GM12878 (cell line): ENCODE measurements at regions not wholly inside any gene's neighbourhood (a gene's known extent, or its start where the extent isn't known, plus 50 kb on each side); places are given as distances from the start of the nearest gene placed in this dataset.

Experiments used
- ATAC-seq: fragments of 200-7000 bp; cut with Tn5 transposase; 3 replicates; pipeline ENCODE4 v1.9.1; 2020; ENCODE audit warnings: mild to moderate bottlenecking, moderate library complexity
- BruUV-seq: library from RNA; stranded (reverse); fragments of 400-500 nt; replicated peaks from 2 replicates; lab custom pipeline; 2021; lab: Mats Ljungman, UMichigan
- CTCF ChIA-PET: fragments of 300-600 bp; sonication (Branson Sonifier 250); formaldehyde crosslinking; extraction: SDS; loops from one replicate; lab custom pipeline; 2021; ENCODE audit warnings: inconsistent platforms; lab: Yijun Ruan, JAX
- POLR2A ChIA-PET: fragments of 350-600 bp; formaldehyde crosslinking; extraction: SDS; loops from one replicate; lab custom pipeline; 2021; ENCODE audit warnings: inconsistent platforms; lab: Charles Lee
- RAD21 ChIA-PET: fragments of 300-600 bp; sonication (Branson Sonifier 250); formaldehyde crosslinking; loops from one replicate; lab custom pipeline; 2023; ENCODE audit warnings: antibody characterized with exemption; ENCODE audit not compliant: unreplicated experiment; lab: Charles Lee
- SMC1A ChIA-PET: fragments of 300-600 bp; sonication (Branson Sonifier 250); formaldehyde crosslinking; loops from one replicate; lab custom pipeline; 2023; ENCODE audit not compliant: unreplicated experiment, uncharacterized antibody; lab: Charles Lee
- DNase-seq: peaks from one replicate; pipeline ENCODE4 v3.0.0-alpha.2; 2011; ENCODE audit warnings: low read depth, low spot score
- FAIRE-seq: peaks from 3 replicates; lab custom pipeline; 2011; peaks lifted over from hg19 to GRCh38; lab: Jason Lieb, UNC
- H2AFZ ChIP-seq: 2 replicates; pipeline ENCODE4 v1.6.0; 2011; ENCODE audit warnings: low read depth, low read length, control low read depth; ENCODE audit not compliant: control insufficient read depth
- H3K27ac ChIP-seq: 2 replicates; pipeline ENCODE4 v1.5.1; 2011; ENCODE audit warnings: control low read depth; ENCODE audit not compliant: control insufficient read depth, insufficient read depth
- H3K27me3 ChIP-seq, 2 experiments: replicated peaks in 1 of 2; 2 replicates each; pipeline versions ENCODE4 v1.6.0 to v1.6.1; 2011; ENCODE audit warnings: low read length in 1 of 2; ENCODE audit not compliant: control insufficient read depth in 2 of 2, insufficient read depth in 2 of 2
- H3K36me3 ChIP-seq, 2 experiments: 2 replicates each; pipeline ENCODE4 v1.5.1; 2011; ENCODE audit warnings: low read length in 1 of 2; ENCODE audit not compliant: control insufficient read depth in 2 of 2, insufficient read depth in 2 of 2
- H3K4me1 ChIP-seq: 2 replicates; pipeline ENCODE4 v1.6.1; 2011; ENCODE audit warnings: mild to moderate bottlenecking, low read length, moderate library complexity, mixed read lengths; ENCODE audit not compliant: control insufficient read depth, insufficient read depth
- H3K4me2 ChIP-seq: 2 replicates; pipeline ENCODE4 v1.6.0; 2011; ENCODE audit warnings: control low read depth; ENCODE audit not compliant: control insufficient read depth, insufficient read depth
- H3K4me3 ChIP-seq: fragments of 200-600 bp; sonication (generic); 2 replicates; pipeline ENCODE4 v1.5.1; 2016
- H3K79me2 ChIP-seq: 2 replicates; pipeline ENCODE4 v1.6.0; 2011; ENCODE audit warnings: low read length; ENCODE audit not compliant: control insufficient read depth, insufficient read depth
- H3K9ac ChIP-seq: 2 replicates; pipeline ENCODE4 v1.8.0; 2011; ENCODE audit warnings: low read length, control low read depth, mixed read lengths; ENCODE audit not compliant: control insufficient read depth, insufficient read depth
- H3K9me3 ChIP-seq: replicated peaks from 3 replicates; pipeline ENCODE4 v1.5.1; 2011; ENCODE audit warnings: mild to moderate bottlenecking, low read length; ENCODE audit not compliant: control insufficient read depth, insufficient read depth
- H4K20me1 ChIP-seq: 2 replicates; pipeline ENCODE4 v1.6.0; 2011; ENCODE audit not compliant: control insufficient read depth, insufficient read depth
- BHLHE40 ChIP-seq, 2 experiments: fragments of 450-650 bp in 1 of 2; IDR thresholded peaks; 2 replicates each; pipeline ENCODE4 v1.6.1; 2011 to 2017; ENCODE audit warnings: low read depth in 2 of 2, borderline replicate concordance in 1 of 2, improper control_type of control experiment in 1 of 2, low read length in 1 of 2, mild to moderate bottlenecking in 1 of 2
- CBFB ChIP-seq: IDR thresholded peaks from 2 replicates; pipeline ENCODE4 v1.6.1; 2016; ENCODE audit warnings: antibody characterized with exemption, low read depth
- CHD1 ChIP-seq: IDR thresholded peaks from 2 replicates; pipeline ENCODE4 v1.6.1; 2012; ENCODE audit warnings: low read depth, low read length, improper control_type of control experiment
- E2F8 ChIP-seq: fragments of 450-650 bp; IDR thresholded peaks from 2 replicates; pipeline ENCODE4 v1.6.1; 2018; ENCODE audit warnings: mild to moderate bottlenecking, low read depth, moderate library complexity; ENCODE audit not compliant: partially characterized antibody
- E4F1 ChIP-seq: fragments of 450-650 bp; IDR thresholded peaks from 2 replicates; pipeline ENCODE4 v1.6.1; 2018; ENCODE audit warnings: borderline replicate concordance, mild to moderate bottlenecking; ENCODE audit not compliant: partially characterized antibody
- HDAC6 ChIP-seq: fragments of 200-600 bp; sonication (generic); IDR thresholded peaks from one replicate; pipeline ENCODE4 v1.8.0; 2017; ENCODE audit warnings: antibody characterized with exemption; ENCODE audit not compliant: unreplicated experiment
- IRF5 ChIP-seq: fragments of 450-650 bp; IDR thresholded peaks from 2 replicates; pipeline ENCODE4 v1.6.1; 2017; ENCODE audit warnings: borderline replicate concordance
- PAX5 ChIP-seq: IDR thresholded peaks from 2 replicates; pipeline ENCODE4 v1.6.1; 2011; ENCODE audit warnings: low read depth, low read length, borderline replicate concordance
- SUZ12 ChIP-seq: fragments of 200-600 bp; sonication (generic); IDR thresholded peaks from one replicate; pipeline ENCODE4 v1.6.1; 2018; ENCODE audit warnings: antibody characterized with exemption, mild to moderate bottlenecking; ENCODE audit not compliant: unreplicated experiment
- YY1 ChIP-seq: IDR thresholded peaks from 2 replicates; pipeline ENCODE4 v1.6.1; 2011; ENCODE audit warnings: low read depth, mild to moderate bottlenecking, low read length
- ZSCAN29 ChIP-seq: fragments of 450-650 bp; IDR thresholded peaks from 2 replicates; pipeline ENCODE4 v1.6.1; 2017; ENCODE audit warnings: mild to moderate bottlenecking, moderate library complexity
- WGBS: methylation state at CpG from one replicate; pipeline ENCODE4 v1.1.6; 2016; ENCODE audit warnings: low lambda C conversion rate; ENCODE audit not compliant: insufficient replicate concordance, insufficient coverage; ENCODE audit errors: missing lambda C conversion rate; 5-methylcytosine and 5-hydroxymethylcytosine counted together
- in situ Hi-C: fragments of 300-500 bp; cut with MboI; formaldehyde crosslinking; loops from 9 replicates; pipeline ENCODE4 v1.14.3; 2018; ENCODE audit warnings: mixed read lengths
- intact Hi-C: fragments of 100-400 bp; cut with micrococcal nuclease; formaldehyde crosslinking; loops from one replicate; pipeline ENCODE4 v1.14.2; 2022; ENCODE audit not compliant: unreplicated experiment

GRCh38 chr9:38213631-38214299 is 144.7 kb upstream of the SHB start (continued):
- TF ChIP-seq E2F8, result no peak
- TF ChIP-seq IRF5, result no peak
- TF ChIP-seq BHLHE40 (IDR thresholded peaks at IDR 0.05; ENCODE audit: borderline replicate concordance in 1 of 2, low read depth in 2 of 2, low read length in 1 of 2), result no peak
- TF ChIP-seq HDAC6, result no peak
- TF ChIP-seq ZSCAN29, result no peak
- TF ChIP-seq PAX5, result no peak
- no peak for TF ChIP-seq CHD1
- TF ChIP-seq, all 136 proteins: peak for 0

GRCh38 chr9:38212016-38212415 is 143.0 kb upstream of the SHB start:
- H3K4me1 ChIP-seq, result no peaks in the 10 kb centered on the region
- WGBS, result 29% methylated on average over 4 of the region's 4 CpGs
- TF ChIP-seq E4F1, result no peak
- TF ChIP-seq CBFB, result no peak
- no peak for TF ChIP-seq SUZ12
- no peak for TF ChIP-seq YY1
- TF ChIP-seq, all 136 proteins: peak for 0
- DNase-seq (no peak), FAIRE-seq (no peak), ATAC-seq (no peak)
- Histone ChIP-seq H3K4me3 (no peak overlapping the region), H3K79me2 (no peaks in the 10 kb centered on the region), H3K27ac (no peak overlapping the region), H3K4me2 (no peak overlapping the region), H3K9ac (no peak overlapping the region), H3K9me3 (no peaks in the 10 kb centered on the region; the same call in 2 of the 3 replicates), H4K20me1 (no peaks in the 10 kb centered on the region), H3K36me3 (no peaks in the 10 kb centered on the region), H2AFZ (no peak overlapping the region), H3K27me3 (no peaks in the 10 kb centered on the region)
- ChIA-PET POLR2A (interaction anchor here (1.0 kb wide), 1 partner anchor 18 kb away, joined by 3 read pairs; no protein-coding TSS in a partner anchor), CTCF (interaction anchor here (0.8 kb wide), 1 partner anchor 13 kb away, joined by 3 read pairs; no protein-coding TSS in a partner anchor), RAD21 (interaction anchor here (1.4 kb wide), 1 partner anchor 12 kb away, joined by 5 read pairs; no protein-coding TSS in a partner anchor), SMC1A (interaction anchor here (1.2 to 2.6 kb wide), 4 partner anchors 12 to 52 kb away, joined by 3 to 9 read pairs (median 4); no protein-coding TSS in a partner anchor)
- no TSS peak for BruUV-seq
- in situ Hi-C loops (no loop called here), intact Hi-C loops (no loop called here)
